GM12865 (cell line): ENCODE measurements at regions not wholly inside any gene's neighbourhood (a gene's known extent, or its start where the extent isn't known, plus 50 kb on each side); places are given as distances from the start of the nearest gene placed in this dataset.

Experiments used
- DNase-seq: peaks from one replicate; pipeline ENCODE4 v3.0.0; 2010; ENCODE audit warnings: low read depth
- H3K4me3 ChIP-seq: 2 replicates; pipeline ENCODE4 v1.5.1; 2011; ENCODE audit warnings: mild to moderate bottlenecking, low read depth, low read length, control low read depth
- CTCF ChIP-seq: IDR thresholded peaks from 2 replicates; pipeline ENCODE4 v1.5.1; 2011; ENCODE audit warnings: low read length, control low read depth, low read depth, inconsistent platforms; ENCODE audit not compliant: insufficient read depth; ENCODE audit errors: missing control alignments

GRCh38 chr5:166346726-166347374 is 1944.6 kb upstream of the WWC1 start:
- no peak for DNase-seq
- no peak overlapping the region for H3K4me3 ChIP-seq
- TF ChIP-seq CTCF = no peak

GRCh38 chr5:166349046-166349445 is 1942.4 kb upstream of the WWC1 start:
- no peak for DNase-seq
- no peak for TF ChIP-seq CTCF

GRCh38 chr5:166353580-166353979 is 1937.9 kb upstream of the WWC1 start:
- H3K4me3 ChIP-seq = no peak overlapping the region
- no peak for DNase-seq
- no peak for TF ChIP-seq CTCF

More at GRCh38 chr5:166349046-166349445, 1942.4 kb upstream of the WWC1 start:
- H3K4me3 ChIP-seq = no peak overlapping the region

- TF ChIP-seq CTCF = no peak
- no peak overlapping the region for H3K4me3 ChIP-seq
- no peak for DNase-seq
Observed at GRCh38 chr5:166354332-166354731, 1937.1 kb upstream of the WWC1 start.

GRCh38 chr5:166356096-166356495 is 1935.3 kb upstream of the WWC1 start:
- DNase-seq = no peak
- no peak for TF ChIP-seq CTCF
- H3K4me3 ChIP-seq = no peak overlapping the region

- no peak overlapping the region for H3K4me3 ChIP-seq
- TF ChIP-seq CTCF = no peak
- no peak for DNase-seq
Observed at GRCh38 chr5:166358127-166358830, 1933.2 kb upstream of the WWC1 start.
